ENCODE measurements at regions not wholly inside any gene's neighbourhood (a gene's known extent, or its start where the extent isn't known, plus 50 kb on each side); places are given as distances from the start of the nearest gene placed in this dataset.
"Not testable (repeated sequence)": the region's sequence is repeated elsewhere in the genome, so short reads cannot be mapped to it uniquely, and the experiment has no call there.

DNA sequence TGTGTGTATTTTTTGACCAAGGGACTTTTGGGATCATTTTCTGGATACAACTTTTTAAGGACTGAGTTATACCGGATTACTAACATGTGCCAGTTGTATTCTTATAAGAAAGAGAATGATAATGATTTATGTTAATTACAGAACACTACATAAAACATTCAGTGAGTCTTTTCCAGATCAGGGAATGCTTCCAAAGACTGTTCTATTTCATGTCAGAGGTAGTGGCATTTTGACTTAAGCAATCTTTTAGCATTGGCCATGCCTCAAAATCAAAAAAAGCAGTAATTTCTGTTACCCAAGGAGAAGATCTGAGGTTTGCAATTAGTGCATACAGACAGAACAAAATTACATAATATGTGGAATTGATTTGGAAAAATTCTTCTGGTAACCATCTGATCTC, 413.0 kb upstream of the CDH9 start:
- no peak overlapping the region for H3K27ac Mint-ChIP-seq
- ATAC-seq = no peak
- H3K4me1 Mint-ChIP-seq = no peaks in the 10 kb centered on the region
- peaks cover 0 to 31% (median 10%) of the 10 kb centered on the region in 9 donors for H3K9me3 Mint-ChIP-seq
- H3K4me3 Mint-ChIP-seq = no peak overlapping the region
- DNase-seq = no peak
- no peaks in the 10 kb centered on the region for H3K27me3 Mint-ChIP-seq
- no peaks in the 10 kb centered on the region for H3K36me3 Mint-ChIP-seq
- POLR2A ChIA-PET = no interaction called here

DNA sequence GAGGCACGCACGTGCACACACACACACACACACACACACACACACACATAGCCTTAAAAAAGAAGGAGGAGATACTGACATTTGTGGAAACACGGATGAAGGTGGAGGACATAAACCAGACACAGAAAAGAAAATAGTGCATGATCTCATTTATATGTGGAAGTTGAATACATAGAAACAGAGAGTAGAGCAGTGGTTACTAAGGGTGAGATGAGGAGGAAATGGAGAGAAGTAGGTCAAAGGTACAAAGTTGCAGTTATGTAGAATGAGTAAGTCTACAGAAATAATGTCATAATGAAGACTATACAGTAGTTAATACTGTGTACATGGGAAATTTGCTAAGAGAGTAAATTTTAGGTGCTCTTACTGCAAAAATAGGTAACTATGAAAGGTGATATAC, 412.2 kb upstream of the CDH9 start:
- Mint-ChIP-seq H3K9me3 (peaks cover 0 to 31% (median 11%) of the 10 kb centered on the region in 9 donors), H3K27ac (no peak overlapping the region), H3K36me3 (no peaks in the 10 kb centered on the region), H3K4me3 (no peak overlapping the region), H3K4me1 (no peaks in the 10 kb centered on the region), H3K27me3 (no peaks in the 10 kb centered on the region)
- POLR2A ChIA-PET = no interaction called here
- ATAC-seq = no peak
- no peak for DNase-seq

DNA sequence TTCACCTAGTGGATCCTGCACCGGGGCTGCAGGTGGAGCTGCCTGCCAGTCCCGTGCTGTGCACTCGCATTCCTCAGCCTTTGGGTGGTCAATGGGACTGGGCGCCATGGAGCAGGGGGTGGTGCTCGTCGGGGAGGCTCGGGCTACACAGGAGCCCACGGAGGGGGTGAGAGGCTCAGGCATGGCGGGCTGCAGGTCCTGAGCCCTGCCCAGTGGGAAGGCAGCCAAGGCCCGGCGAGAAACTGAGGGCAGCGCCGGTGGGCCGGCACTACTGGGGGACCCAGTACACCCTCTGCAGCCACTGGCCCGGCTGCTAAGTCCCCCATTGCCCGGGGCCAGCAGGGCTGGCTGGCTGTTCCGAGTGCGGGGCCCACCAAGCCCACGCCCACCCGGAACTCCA, 401.0 kb upstream of the CDH9 start:
- H3K27ac Mint-ChIP-seq, H3K4me3 Mint-ChIP-seq, ATAC-seq, H3K27me3 Mint-ChIP-seq, H3K36me3 Mint-ChIP-seq, POLR2A ChIA-PET, H3K4me1 Mint-ChIP-seq: not testable (repeated sequence)
- DNase-seq = peak in 1 of 10 donors; percentile 52
- H3K9me3 Mint-ChIP-seq = peaks cover 0 to 24% (median 7%) of the 10 kb centered on the region in 9 donors

DNA sequence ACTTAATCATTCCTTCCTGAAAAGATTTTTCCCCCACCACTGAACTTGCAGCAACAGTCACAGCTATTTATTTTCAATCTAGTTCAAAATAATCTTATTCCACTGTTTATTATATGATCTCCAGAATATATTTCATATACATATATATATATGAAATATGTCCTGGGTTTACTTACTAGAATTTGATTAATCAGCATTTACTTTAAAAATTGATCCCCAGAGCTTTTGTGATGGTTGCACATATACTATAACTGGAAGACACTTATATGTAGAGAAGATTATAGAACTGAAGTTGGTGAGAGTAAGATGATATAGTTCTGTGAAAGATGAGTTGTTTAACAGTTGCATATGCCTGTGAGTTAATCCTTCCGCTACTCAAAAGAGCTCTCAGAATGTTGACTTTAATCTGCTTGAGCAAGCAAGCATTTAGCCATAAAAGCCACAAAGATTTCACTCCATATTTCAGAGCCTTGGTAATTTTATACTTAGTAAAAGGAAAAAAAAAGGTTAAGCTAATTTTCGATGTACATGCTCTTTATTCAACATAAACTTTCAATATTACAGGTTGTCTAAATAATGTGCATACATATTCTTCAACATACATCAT, 399.3 kb upstream of the CDH9 start:
- POLR2A ChIA-PET = no interaction called here
- Mint-ChIP-seq H3K4me1 (no peaks in the 10 kb centered on the region), H3K9me3 (peaks cover 0 to 34% (median 7%) of the 10 kb centered on the region in 9 donors), H3K4me3 (no peak overlapping the region), H3K27me3 (no peaks in the 10 kb centered on the region), H3K36me3 (peaks cover 0 to 2% (median 0%) of the 10 kb centered on the region in 3 donors), H3K27ac (no peak overlapping the region)
- ATAC-seq = no peak
- no peak for DNase-seq

DNA sequence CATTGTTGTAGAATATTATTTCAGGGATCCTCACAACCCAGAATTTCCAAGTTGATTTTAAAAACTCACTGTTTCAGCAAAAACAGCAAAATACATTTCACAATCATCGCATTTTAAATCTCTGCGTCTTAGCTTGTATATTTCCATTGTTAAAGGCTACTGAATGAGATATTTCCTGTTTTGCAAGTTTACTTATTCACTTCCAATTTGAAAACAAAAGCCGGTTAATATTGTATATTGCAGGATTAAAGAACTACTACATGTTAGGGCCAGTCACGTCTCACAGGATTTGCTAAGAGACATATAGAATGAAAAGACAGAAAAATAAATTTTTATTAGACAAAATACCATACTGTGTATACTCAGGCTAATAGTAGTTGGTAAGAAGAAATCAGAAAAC, 395.9 kb upstream of the CDH9 start:
- no peak for ATAC-seq
- POLR2A ChIA-PET = no interaction called here
- Mint-ChIP-seq H3K9me3 (peaks cover 2 to 28% (median 9%) of the 10 kb centered on the region in 9 donors), H3K27ac (no peak overlapping the region), H3K4me3 (no peak overlapping the region), H3K27me3 (no peaks in the 10 kb centered on the region), H3K4me1 (no peaks in the 10 kb centered on the region), H3K36me3 (peaks cover 0 to 5% (median 0%) of the 10 kb centered on the region in 3 donors)
- DNase-seq = no peak

DNA sequence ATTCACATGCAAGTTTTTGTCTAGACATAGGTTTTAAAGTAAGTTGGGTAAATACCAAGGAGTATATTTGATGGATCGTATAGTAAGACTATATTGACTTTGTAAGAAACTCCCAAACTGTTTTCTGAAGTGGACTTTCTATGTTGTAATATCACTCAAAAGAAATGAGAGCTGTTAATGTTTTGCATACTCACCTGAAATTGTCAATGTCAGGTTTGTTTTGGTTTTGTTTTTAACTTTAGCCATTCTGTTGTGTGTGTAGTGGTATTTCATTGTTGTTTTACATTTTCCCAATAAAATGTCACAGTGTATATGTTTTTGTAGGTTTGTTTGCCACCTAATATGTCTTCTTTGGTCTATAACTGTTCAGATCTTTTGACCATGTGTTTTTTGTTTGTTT, 375.7 kb upstream of the CDH9 start:
- Mint-ChIP-seq H3K9me3 (peaks cover 2 to 35% (median 10%) of the 10 kb centered on the region in 9 donors), H3K4me3 (no peak overlapping the region), H3K27ac (no peak overlapping the region), H3K4me1 (no peaks in the 10 kb centered on the region), H3K36me3 (peaks cover 0 to 4% (median 0%) of the 10 kb centered on the region in 3 donors), H3K27me3 (no peaks in the 10 kb centered on the region)
- POLR2A ChIA-PET = no interaction called here
- DNase-seq (no peak), ATAC-seq (no peak)

DNA sequence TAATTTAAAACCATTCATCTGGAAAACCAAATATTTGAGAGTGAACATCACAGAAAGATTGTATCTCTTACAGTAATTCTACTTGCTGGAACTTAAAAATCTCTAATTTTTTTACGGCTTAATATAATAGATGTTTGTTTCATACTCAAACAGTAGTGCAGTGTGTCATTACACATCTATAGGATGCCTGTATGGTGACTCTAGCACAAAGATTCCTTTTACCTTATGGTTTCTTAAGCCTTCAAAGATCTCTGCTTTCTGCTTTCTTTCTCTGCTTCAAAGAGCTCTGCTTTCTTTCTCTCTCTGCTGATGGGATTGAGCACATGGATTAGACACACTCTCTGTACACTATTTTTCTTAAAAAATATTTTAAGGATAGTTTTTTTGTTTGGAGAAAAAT, 374.0 kb upstream of the CDH9 start:
- Mint-ChIP-seq H3K27me3 (no peaks in the 10 kb centered on the region), H3K27ac (no peak overlapping the region), H3K9me3 (peaks cover 2 to 32% (median 7%) of the 10 kb centered on the region in 9 donors), H3K4me3 (no peak overlapping the region), H3K4me1 (no peaks in the 10 kb centered on the region), H3K36me3 (peaks cover 0 to 4% (median 0%) of the 10 kb centered on the region in 3 donors)
- no peak for ATAC-seq
- POLR2A ChIA-PET = no interaction called here
- DNase-seq = no peak

DNA sequence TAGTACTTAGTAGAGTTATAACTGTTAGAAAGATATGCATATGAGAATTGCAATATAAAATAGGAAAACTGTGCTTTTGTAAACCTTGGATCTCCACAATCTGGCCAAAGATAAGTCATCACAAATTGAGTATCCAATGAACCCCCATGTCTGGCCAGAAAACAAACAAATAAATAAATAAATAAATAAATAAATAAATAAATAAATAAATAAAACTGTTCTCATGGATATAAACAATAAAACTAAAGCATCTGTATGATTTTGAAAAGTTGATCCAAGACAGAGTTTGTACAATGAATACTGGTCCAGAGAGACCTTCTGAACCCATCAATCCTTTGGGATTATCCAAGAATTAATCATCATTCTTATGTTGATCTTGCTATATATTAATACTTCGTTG, 367.6 kb upstream of the CDH9 start:
- H3K9me3 Mint-ChIP-seq = peaks cover 0 to 16% (median 2%) of the 10 kb centered on the region in 9 donors
- H3K4me1 Mint-ChIP-seq = no peaks in the 10 kb centered on the region
- no peaks in the 10 kb centered on the region for H3K27me3 Mint-ChIP-seq
- H3K27ac Mint-ChIP-seq = no peak overlapping the region
- no peak for ATAC-seq
- no peak for DNase-seq
- no peak overlapping the region for H3K4me3 Mint-ChIP-seq
- POLR2A ChIA-PET = no interaction called here
- H3K36me3 Mint-ChIP-seq = no peaks in the 10 kb centered on the region

DNA sequence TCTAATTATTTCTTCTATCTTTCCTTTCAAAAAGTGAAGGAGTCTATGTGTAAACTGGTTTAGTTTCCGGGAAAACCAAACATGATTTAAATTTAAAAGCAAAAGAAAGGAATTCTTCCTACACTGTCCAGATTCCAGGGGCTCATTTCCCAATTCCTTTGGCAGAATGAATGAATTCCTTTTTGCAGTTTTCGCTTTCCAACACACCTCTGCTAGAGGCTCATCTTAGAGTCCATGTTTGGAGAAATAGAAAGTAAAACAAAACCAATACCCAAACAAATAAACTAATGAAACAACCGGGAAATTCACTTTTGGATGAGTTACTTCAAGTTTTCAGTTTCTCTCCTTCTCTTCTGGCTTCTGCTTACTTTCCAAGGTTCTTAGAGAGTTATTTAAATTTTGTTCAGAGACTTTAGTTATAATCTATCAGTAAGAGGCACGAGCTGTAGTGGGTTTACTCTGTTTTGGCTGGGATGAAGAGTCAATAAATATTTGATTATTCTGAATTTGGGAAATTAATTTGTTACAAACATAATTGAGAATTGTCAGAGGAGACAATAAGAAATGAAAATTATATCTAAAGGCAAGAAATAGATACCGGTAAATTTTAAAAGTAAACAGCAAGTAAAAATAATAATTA, 365.0 kb upstream of the CDH9 start:
- H3K36me3 Mint-ChIP-seq = no peaks in the 10 kb centered on the region
- ATAC-seq (no peak), DNase-seq (no peak)
- POLR2A ChIA-PET = no interaction called here
- no peak overlapping the region for H3K27ac Mint-ChIP-seq
- no peaks in the 10 kb centered on the region for H3K4me1 Mint-ChIP-seq
- no peaks in the 10 kb centered on the region for H3K27me3 Mint-ChIP-seq
- no peak overlapping the region for H3K4me3 Mint-ChIP-seq
- H3K9me3 Mint-ChIP-seq = peaks cover 0 to 27% (median 7%) of the 10 kb centered on the region in 9 donors

DNA sequence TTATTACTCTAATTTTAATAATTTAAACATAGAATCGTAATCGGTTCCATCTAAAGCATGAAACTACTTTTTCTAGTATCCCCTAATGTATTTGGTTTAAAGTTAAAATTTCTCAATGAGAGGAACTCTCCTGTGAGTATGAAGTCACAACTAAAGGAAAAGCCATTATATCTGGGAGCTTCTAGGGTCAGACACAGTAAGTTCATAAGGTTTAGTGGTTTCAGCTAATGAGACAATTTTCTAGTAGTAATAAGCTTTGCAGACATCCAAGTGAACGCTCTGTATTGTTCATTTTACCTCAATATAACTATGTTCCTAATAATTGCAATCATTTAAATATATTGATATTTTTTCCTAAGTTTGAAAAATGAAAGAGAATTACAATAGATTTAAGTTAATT, 364.4 kb upstream of the CDH9 start:
- no peak for ATAC-seq
- Mint-ChIP-seq H3K27me3 (no peaks in the 10 kb centered on the region), H3K4me1 (no peaks in the 10 kb centered on the region), H3K36me3 (no peaks in the 10 kb centered on the region), H3K9me3 (peaks cover 0 to 22% (median 6%) of the 10 kb centered on the region in 9 donors), H3K27ac (no peak overlapping the region), H3K4me3 (no peak overlapping the region)
- POLR2A ChIA-PET = no interaction called here
- DNase-seq = no peak

DNA sequence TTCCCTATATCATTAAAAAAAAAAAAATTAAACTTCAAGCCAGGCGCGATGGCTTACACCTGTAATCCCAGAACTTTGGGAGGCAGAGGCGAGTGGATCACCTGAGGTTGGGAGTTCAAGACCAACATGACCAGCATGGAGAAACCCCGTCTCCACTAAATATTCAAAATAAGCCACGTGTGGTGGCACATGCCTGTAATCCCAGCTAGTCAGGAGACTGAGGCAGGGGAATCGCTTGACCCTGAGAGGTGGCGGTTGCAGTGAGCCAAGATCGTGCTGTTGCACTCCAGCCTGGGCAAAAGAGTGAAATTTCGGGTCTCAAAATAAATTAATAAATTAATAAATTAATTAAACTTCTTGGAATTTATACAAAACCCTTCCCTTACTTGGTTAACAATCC, 358.6 kb upstream of the CDH9 start:
- ATAC-seq (no peak), DNase-seq (no peak)
- no peaks in the 10 kb centered on the region for H3K36me3 Mint-ChIP-seq
- POLR2A ChIA-PET = no interaction called here
- H3K27me3 Mint-ChIP-seq = no peaks in the 10 kb centered on the region
- peaks cover 0 to 16% (median 6%) of the 10 kb centered on the region in 9 donors for H3K9me3 Mint-ChIP-seq
- H3K27ac Mint-ChIP-seq = no peak overlapping the region
- H3K4me3 Mint-ChIP-seq = no peak overlapping the region
- no peaks in the 10 kb centered on the region for H3K4me1 Mint-ChIP-seq

DNA sequence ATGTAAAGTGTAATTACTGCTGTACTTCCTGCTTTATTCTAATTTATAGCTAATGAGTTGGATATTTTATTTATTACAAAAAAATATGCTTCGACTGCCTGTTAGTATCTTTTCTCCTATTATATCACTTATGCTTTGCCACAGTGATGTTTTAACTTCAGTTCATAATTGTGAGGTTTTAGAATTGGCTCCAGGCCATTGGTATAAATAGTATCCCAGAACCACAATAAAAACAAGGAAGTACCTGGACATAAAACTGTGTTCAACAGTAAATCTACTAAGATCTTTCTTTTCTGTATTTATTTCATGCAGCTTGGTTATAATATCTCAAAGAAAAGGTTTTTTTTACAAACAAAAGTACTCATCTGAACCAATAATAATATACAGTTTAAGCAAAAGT, 354.3 kb upstream of the CDH9 start:
- no peaks in the 10 kb centered on the region for H3K36me3 Mint-ChIP-seq
- DNase-seq = no peak
- ATAC-seq = no peak
- H3K9me3 Mint-ChIP-seq = peaks cover 0 to 18% (median 6%) of the 10 kb centered on the region in 9 donors
- H3K27ac Mint-ChIP-seq = no peak overlapping the region
- POLR2A ChIA-PET = no interaction called here
- H3K4me3 Mint-ChIP-seq = no peak overlapping the region
- H3K27me3 Mint-ChIP-seq = no peaks in the 10 kb centered on the region
- H3K4me1 Mint-ChIP-seq = no peaks in the 10 kb centered on the region

DNA sequence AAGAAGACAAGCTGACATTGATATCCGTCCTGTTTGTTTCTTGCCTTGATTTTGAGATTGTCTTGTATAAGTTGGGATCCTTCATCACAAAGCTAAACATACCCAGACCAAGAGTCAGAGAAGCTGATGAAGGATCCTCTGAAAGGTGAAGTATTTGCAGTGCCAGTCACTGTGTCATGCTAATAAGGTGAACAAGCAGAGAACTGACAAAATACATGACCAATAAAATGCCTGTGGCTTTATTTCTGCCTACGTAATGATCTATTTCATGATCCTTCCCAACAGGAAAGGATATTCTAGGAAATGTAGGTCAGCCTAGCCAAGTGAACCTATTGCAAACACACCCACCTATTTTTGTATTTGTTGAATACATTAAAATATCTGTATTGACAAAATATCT, 351.3 kb upstream of the CDH9 start:
- ATAC-seq (no peak), DNase-seq (no peak)
- Mint-ChIP-seq H3K4me3 (no peak overlapping the region), H3K36me3 (no peaks in the 10 kb centered on the region), H3K27ac (no peak overlapping the region), H3K27me3 (no peaks in the 10 kb centered on the region), H3K4me1 (no peaks in the 10 kb centered on the region), H3K9me3 (peaks cover 0 to 30% (median 11%) of the 10 kb centered on the region in 9 donors)
- POLR2A ChIA-PET = no interaction called here

DNA sequence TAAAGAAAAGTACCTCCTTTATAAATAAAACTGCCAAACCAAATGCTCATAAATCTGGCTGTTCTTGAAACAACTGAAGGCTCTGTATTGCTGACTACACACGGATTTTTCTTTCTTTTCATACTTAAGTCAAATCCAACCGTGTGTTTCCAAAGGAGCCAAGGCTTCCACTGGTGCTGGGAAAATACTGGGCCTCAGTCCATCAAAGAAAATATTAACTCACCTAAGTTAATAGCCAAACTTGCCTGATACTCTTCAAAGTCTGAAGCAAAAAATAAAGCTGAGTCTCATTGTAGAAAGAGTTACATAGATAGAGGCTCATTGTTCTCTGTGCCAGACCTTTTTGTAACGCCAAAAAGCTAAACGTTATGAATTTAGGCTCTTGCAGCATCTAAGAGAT, 350.4 kb upstream of the CDH9 start:
- no peaks in the 10 kb centered on the region for H3K27me3 Mint-ChIP-seq
- peaks cover 0 to 30% (median 8%) of the 10 kb centered on the region in 9 donors for H3K9me3 Mint-ChIP-seq
- no peak for ATAC-seq
- no peak for DNase-seq
- POLR2A ChIA-PET = no interaction called here
- H3K36me3 Mint-ChIP-seq = no peaks in the 10 kb centered on the region
- H3K4me1 Mint-ChIP-seq = no peaks in the 10 kb centered on the region
- no peak overlapping the region for H3K4me3 Mint-ChIP-seq
- no peak overlapping the region for H3K27ac Mint-ChIP-seq

Measured in naive thymus-derived CD8-positive, alpha-beta T cell (primary cell).